GM18517 (cell line): ENCODE measurements at regions not wholly inside any gene's neighbourhood (a gene's known extent, or its start where the extent isn't known, plus 50 kb on each side); places are given as distances from the start of the nearest gene placed in this dataset.
"Not testable (repeated sequence)": the region's sequence is repeated elsewhere in the genome, so short reads cannot be mapped to it uniquely, and the experiment has no call there.

Experiments used
- ATAC-seq: cut with Tn5 transposase; IDR thresholded peaks from one replicate; pipeline ENCODE4 v1.9.1; 2021; ENCODE audit warnings: mild to moderate bottlenecking, moderate library complexity; ENCODE audit not compliant: unreplicated experiment

GRCh38 chr5:92748072-92748676 is 832.8 kb downstream of the NR2F1-AS1 start:
- ATAC-seq = no peak

GRCh38 chr5:92741906-92742305 is 839.1 kb downstream of the NR2F1-AS1 start:
- ATAC-seq = no peak

- no peak for ATAC-seq
These were observed 846.6 kb downstream of the NR2F1-AS1 start for GRCh38 chr5:92734211-92734940.

GRCh38 chr5:92730486-92730885 is 850.5 kb downstream of the NR2F1-AS1 start:
- ATAC-seq = no peak

GRCh38 chr5:92729088-92729487 is 851.9 kb downstream of the NR2F1-AS1 start:
- ATAC-seq = no peak

- ATAC-seq = no peak
These were observed 865.0 kb downstream of the NR2F1-AS1 start for GRCh38 chr5:92715946-92716520.

- ATAC-seq = no peak
These were observed 867.2 kb downstream of the NR2F1-AS1 start for GRCh38 chr5:92713826-92714225.

GRCh38 chr5:92713335-92713743 is 867.7 kb downstream of the NR2F1-AS1 start:
- ATAC-seq = no peak

GRCh38 chr5:92711956-92712355 is 869.1 kb downstream of the NR2F1-AS1 start:
- ATAC-seq = no peak

- ATAC-seq = no peak
These were observed 876.4 kb downstream of the NR2F1-AS1 start for GRCh38 chr5:92704590-92704989.

GRCh38 chr5:92703976-92704375 is 877.0 kb downstream of the NR2F1-AS1 start:
- ATAC-seq = no peak

- no peak for ATAC-seq
These were observed 885.7 kb downstream of the NR2F1-AS1 start for GRCh38 chr5:92695123-92696003.

- no peak for ATAC-seq
These were observed 887.0 kb downstream of the NR2F1-AS1 start for GRCh38 chr5:92694067-92694466.

GRCh38 chr5:92691955-92692354 is 889.1 kb downstream of the NR2F1-AS1 start:
- ATAC-seq = not testable (repeated sequence)

GRCh38 chr5:92687821-92688722 is 892.9 kb downstream of the NR2F1-AS1 start:
- no peak for ATAC-seq

- ATAC-seq = no peak
These were observed 902.4 kb downstream of the NR2F1-AS1 start for GRCh38 chr5:92678640-92679039.

- no peak for ATAC-seq
These were observed 904.5 kb downstream of the NR2F1-AS1 start for GRCh38 chr5:92676215-92677165.

- ATAC-seq = no peak
These were observed 906.7 kb downstream of the NR2F1-AS1 start for GRCh38 chr5:92674321-92674720.

GRCh38 chr5:92665506-92665905 is 915.5 kb downstream of the NR2F1-AS1 start:
- no peak for ATAC-seq
